Suprapubic skin (tissue), 4 donors: ENCODE measurements at regions not wholly inside any gene's neighbourhood (a gene's known extent, or its start where the extent isn't known, plus 50 kb on each side); places are given as distances from the start of the nearest gene placed in this dataset.

Experiments used
- DNase-seq, 2 donors: peaks; one replicate each; pipeline ENCODE4 v3.0.0-alpha.2; 2019; ENCODE audit warnings: low spot score in 2 of 2
- H3K27ac ChIP-seq: fragments of 200-600 bp; sonication (generic); one replicate; pipeline ENCODE4 v1.5.1; 2019
- H3K27me3 ChIP-seq: fragments of 200-600 bp; sonication (generic); one replicate; pipeline ENCODE4 v1.5.1; 2019
- H3K36me3 ChIP-seq: fragments of 200-600 bp; sonication (generic); one replicate; pipeline ENCODE4 v1.5.1; 2019
- H3K4me1 ChIP-seq: fragments of 200-600 bp; sonication (generic); one replicate; pipeline ENCODE4 v1.5.1; 2019
- H3K4me3 ChIP-seq: fragments of 200-600 bp; sonication (generic); one replicate; pipeline ENCODE4 v1.5.1; 2019; ENCODE audit warnings: mild to moderate bottlenecking
- H3K9me3 ChIP-seq: fragments of 200-600 bp; sonication (generic); one replicate; pipeline ENCODE4 v1.5.1; 2019
- EP300 ChIP-seq: sonication (generic); formaldehyde crosslinking; IDR thresholded peaks from one replicate; pipeline ENCODE4 v1.6.1; 2017; ENCODE audit warnings: antibody characterized with exemption
- POLR2A ChIP-seq, 2 donors: fragments of 450-650 bp; IDR thresholded peaks; one replicate each; pipeline ENCODE4 v1.6.1; 2017; ENCODE audit warnings: antibody characterized with exemption in 2 of 2, mild to moderate bottlenecking in 2 of 2, moderate library complexity in 2 of 2
- POLR2AphosphoS5 ChIP-seq, 3 donors: sonication (generic); formaldehyde crosslinking; IDR thresholded peaks; one replicate each; pipeline ENCODE4 v1.6.1; 2017; ENCODE audit warnings: antibody characterized with exemption in 3 of 3
- WGBS: methylation state at CpG from one replicate; pipeline ENCODE4 v1.1.5; 2018; 5-methylcytosine and 5-hydroxymethylcytosine counted together
- TF ChIP-seq, protein P1 (sequence below), 2 donors: fragments of 200-600 bp in 1 of 2; fragments of 450-650 bp in 1 of 2; sonication (generic) in 1 of 2; IDR thresholded peaks; one replicate each; pipeline ENCODE4 v1.5.1; 2016 to 2019; ENCODE audit warnings: antibody characterized with exemption in 2 of 2, mild to moderate bottlenecking in 1 of 2, moderate library complexity in 1 of 2

DNA sequence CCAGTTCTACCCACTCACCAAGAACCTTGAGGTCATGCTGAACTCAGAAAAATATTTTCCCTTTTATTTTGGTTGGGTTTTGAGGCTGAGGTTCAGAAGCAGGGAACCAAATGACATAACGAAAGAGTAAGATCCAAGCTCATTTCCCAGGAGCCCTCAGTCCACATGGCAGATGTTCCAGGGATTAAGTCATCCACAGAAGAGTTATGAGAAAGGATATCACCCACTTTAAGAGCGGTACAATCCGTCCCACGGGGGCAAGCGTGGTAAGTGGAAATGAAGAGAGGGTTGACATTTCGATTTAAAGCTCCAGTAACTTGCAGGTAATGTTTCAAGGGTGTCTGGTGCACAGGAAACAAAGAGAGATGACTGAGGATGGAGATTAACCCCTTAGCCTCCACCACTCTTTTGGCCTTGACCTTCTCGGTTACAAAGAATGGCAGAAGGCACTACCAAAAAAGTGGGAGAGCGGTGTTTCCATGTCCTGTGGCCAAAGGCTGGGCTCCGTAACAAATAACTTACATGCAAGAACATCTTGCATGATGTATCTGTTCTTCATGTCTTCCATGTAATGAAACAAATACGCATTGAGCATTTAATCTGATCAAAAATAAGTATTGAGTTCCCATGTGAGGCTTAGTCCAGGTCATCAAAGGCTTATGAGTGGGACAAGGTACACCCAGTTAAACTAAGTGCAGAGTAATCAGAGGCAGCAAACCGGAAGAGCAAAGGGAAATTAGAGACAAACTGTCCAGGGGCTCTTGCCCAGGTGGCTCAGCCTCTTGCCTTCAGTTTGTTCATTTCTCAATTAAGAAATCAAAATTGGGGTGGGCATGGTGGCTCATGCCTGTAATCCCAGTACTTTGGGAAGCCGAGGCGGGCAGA, 241.4 kb downstream of the TOMM20 start:
- H3K36me3 ChIP-seq: no peaks in the 10 kb centered on the region
- peaks cover 25% of the 10 kb centered on the region for H3K4me1 ChIP-seq
- peak overlapping the region; percentile 64 for H3K27ac ChIP-seq
- TF ChIP-seq POLR2AphosphoS5 (IDR thresholded peaks at IDR 0.05) (no peak), POLR2A (IDR thresholded peaks at IDR 0.05) (no peak), EP300 (no peak)
- TF ChIP-seq, protein P1, sequence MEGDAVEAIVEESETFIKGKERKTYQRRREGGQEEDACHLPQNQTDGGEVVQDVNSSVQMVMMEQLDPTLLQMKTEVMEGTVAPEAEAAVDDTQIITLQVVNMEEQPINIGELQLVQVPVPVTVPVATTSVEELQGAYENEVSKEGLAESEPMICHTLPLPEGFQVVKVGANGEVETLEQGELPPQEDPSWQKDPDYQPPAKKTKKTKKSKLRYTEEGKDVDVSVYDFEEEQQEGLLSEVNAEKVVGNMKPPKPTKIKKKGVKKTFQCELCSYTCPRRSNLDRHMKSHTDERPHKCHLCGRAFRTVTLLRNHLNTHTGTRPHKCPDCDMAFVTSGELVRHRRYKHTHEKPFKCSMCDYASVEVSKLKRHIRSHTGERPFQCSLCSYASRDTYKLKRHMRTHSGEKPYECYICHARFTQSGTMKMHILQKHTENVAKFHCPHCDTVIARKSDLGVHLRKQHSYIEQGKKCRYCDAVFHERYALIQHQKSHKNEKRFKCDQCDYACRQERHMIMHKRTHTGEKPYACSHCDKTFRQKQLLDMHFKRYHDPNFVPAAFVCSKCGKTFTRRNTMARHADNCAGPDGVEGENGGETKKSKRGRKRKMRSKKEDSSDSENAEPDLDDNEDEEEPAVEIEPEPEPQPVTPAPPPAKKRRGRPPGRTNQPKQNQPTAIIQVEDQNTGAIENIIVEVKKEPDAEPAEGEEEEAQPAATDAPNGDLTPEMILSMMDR (IDR thresholded peaks at IDR 0.05): no peak
- H3K27me3 ChIP-seq: no peaks in the 10 kb centered on the region
- no peak overlapping the region for H3K4me3 ChIP-seq
- no peak for DNase-seq
- no peaks in the 10 kb centered on the region for H3K9me3 ChIP-seq
- WGBS: 71% methylated on average over 13 of the region's 13 CpGs

DNA sequence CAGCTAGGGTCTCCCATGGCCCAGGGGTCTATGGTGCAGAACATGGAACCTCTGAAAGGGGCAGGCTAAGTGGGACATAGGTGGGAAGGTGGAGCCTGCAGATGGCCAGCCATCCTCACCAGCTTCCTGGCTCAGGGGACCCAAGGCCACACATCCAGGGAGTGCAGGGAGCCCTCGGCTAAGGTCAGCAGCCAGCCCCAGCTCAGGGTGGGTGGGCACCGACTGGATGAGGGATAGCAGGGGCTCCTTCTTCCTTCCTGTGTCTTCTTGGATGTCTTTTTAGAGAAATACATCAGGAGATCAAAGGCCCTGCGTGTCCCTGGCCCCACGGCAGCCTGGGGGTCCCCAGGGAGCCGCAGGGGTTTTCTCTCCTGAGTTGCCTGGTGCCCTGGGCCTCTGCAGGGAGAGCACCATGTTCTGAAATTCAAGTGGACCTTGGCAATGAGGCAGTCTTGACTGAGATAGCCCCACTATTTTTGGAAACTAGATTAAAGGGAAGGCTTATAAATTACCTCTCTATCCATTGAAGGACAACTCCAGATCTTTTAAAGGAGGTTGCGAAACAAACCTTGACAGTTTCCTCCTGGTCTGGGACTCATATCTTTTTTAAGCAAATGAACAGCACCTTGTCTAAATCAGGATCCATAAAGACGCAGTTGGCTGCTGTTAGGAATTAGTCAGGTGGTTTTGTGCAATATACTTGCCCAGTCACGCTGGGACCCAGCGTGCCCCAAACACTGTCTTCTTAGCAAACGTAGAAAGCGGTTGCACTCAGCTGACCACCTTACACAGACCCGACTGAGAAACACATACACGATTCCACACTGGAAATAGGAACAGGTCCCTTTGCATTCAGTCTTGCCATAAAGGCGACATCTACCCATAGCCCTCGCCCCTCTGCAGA, 242.3 kb downstream of the TOMM20 start:
- Histone ChIP-seq H3K9me3 (no peaks in the 10 kb centered on the region), H3K27me3 (no peaks in the 10 kb centered on the region), H3K4me3 (no peak overlapping the region), H3K27ac (peak overlapping the region; percentile 64), H3K4me1 (peaks cover 25% of the 10 kb centered on the region), H3K36me3 (no peaks in the 10 kb centered on the region)
- DNase-seq: no peak
- WGBS: 44% methylated on average over 15 of the region's 15 CpGs
- no peak for TF ChIP-seq POLR2AphosphoS5 (IDR thresholded peaks at IDR 0.05)
- no peak for TF ChIP-seq EP300
- TF ChIP-seq POLR2A (IDR thresholded peaks at IDR 0.05): no peak
- TF ChIP-seq, protein P1 (IDR thresholded peaks at IDR 0.05): no peak

DNA sequence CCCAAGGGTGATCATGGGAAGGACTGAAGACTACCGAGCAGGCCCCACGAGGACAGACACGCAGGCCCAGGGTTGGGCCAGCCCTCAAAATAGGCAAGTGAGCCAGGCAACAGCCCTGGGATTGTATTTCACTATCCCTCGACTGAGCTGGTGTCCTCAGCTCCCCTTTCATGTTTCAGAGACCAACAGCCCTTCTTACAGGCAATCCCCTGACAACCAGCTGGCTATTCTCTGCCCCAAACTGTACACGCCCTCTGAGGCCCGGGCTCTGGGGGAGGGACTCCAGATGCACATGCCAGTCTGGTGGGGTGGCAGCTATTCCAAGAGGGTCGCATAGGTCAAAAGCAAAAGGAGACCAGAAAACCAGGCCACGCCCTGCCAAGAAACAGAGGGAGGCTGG, 243.0 kb downstream of the TOMM20 start:
- H3K27ac ChIP-seq: no peak overlapping the region
- TF ChIP-seq EP300: no peak
- TF ChIP-seq, protein P1 (IDR thresholded peaks at IDR 0.05): no peak
- TF ChIP-seq POLR2A (IDR thresholded peaks at IDR 0.05): no peak
- no peak for TF ChIP-seq POLR2AphosphoS5 (IDR thresholded peaks at IDR 0.05)
- no peak for DNase-seq

DNA sequence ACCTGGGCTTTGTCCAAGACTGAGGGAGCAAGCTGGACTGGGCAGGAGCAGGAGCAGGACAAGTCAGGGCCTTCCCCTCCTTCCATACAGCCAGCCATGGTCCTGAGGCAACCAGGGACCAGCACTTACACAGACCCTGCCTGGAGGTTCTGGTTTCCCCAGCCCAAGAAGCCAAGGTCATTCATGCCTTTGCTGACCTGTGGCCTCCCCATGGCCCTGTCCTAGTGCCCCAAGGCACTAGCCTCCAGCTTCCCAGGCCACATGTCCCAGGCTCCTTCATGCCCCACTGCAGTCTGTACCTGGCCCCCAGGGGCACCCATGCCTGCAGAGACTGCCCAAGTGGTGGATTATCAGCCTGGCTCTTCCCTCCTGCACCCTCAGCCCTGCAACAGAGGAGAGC, 243.9 kb downstream of the TOMM20 start:
- Histone ChIP-seq H3K27me3 (no peaks in the 10 kb centered on the region), H3K4me3 (no peak overlapping the region), H3K36me3 (no peaks in the 10 kb centered on the region), H3K4me1 (peaks cover 25% of the 10 kb centered on the region), H3K9me3 (no peaks in the 10 kb centered on the region), H3K27ac (no peak overlapping the region)
- DNase-seq: no peak
- TF ChIP-seq POLR2AphosphoS5 (IDR thresholded peaks at IDR 0.05) (no peak), EP300 (no peak), POLR2A (IDR thresholded peaks at IDR 0.05) (no peak)
- TF ChIP-seq, protein P1 (IDR thresholded peaks at IDR 0.05): no peak

More for the DNA sequence above, 243.0 kb downstream of the TOMM20 start:
- Histone ChIP-seq H3K4me3 (no peak overlapping the region), H3K36me3 (no peaks in the 10 kb centered on the region), H3K9me3 (no peaks in the 10 kb centered on the region), H3K4me1 (peaks cover 25% of the 10 kb centered on the region), H3K27me3 (no peaks in the 10 kb centered on the region)
- WGBS: 79% methylated on average over 4 of the region's 8 CpGs

DNA sequence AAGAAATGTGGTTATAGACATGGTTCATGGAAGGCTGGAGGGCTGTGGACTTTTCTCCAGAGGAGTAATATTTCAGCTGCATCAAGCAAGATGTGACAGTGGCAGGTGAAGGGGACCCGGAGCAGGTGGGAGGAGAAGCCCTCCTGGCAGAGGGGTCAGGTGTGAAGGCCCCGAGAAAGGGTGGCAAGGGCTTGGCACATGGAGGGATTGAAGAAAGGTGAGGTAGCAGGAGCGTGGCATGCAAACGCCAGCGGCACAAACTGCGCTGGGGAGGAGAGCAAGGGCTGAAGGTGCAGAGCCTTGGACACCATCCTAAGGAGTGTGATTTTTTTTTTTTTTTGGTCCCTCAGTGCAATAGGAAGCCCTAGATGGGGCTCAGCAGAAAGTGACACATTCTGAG, 244.6 kb downstream of the TOMM20 start:
- DNase-seq: no peak
- TF ChIP-seq POLR2A (IDR thresholded peaks at IDR 0.05) (no peak), POLR2AphosphoS5 (IDR thresholded peaks at IDR 0.05) (no peak), EP300 (no peak)
- TF ChIP-seq, protein P1 (IDR thresholded peaks at IDR 0.05): no peak
- H3K27ac ChIP-seq: no peak overlapping the region

More for the DNA sequence above, 244.6 kb downstream of the TOMM20 start:
- peaks cover 25% of the 10 kb centered on the region for H3K4me1 ChIP-seq
- H3K9me3 ChIP-seq: no peaks in the 10 kb centered on the region
- no peak overlapping the region for H3K4me3 ChIP-seq
- WGBS: 97% methylated on average over 6 of the region's 6 CpGs
- no peaks in the 10 kb centered on the region for H3K36me3 ChIP-seq
- no peaks in the 10 kb centered on the region for H3K27me3 ChIP-seq
